Transverse colon (tissue), 4 donors: ENCODE measurements at regions not wholly inside any gene's neighbourhood (a gene's known extent, or its start where the extent isn't known, plus 50 kb on each side); places are given as distances from the start of the nearest gene placed in this dataset.

Experiments
- EP300 ChIP-seq: sonication (generic); formaldehyde crosslinking; IDR thresholded peaks from one replicate; pipeline ENCODE4 v1.6.1; 2017; ENCODE audit warnings: antibody characterized with exemption, low read depth
- POLR2AphosphoS5 ChIP-seq, 3 donors: sonication (generic); formaldehyde crosslinking; IDR thresholded peaks; one replicate each; pipeline ENCODE4 v1.6.1; 2016; ENCODE audit warnings: antibody characterized with exemption in 3 of 3
- TF ChIP-seq, protein P1 (sequence below), 5 experiments: fragments of 200-600 bp in 3 of 5; fragments of 450-650 bp in 2 of 5; sonication (generic) in 3 of 5; IDR thresholded peaks; 1 replicate in 2 of 5; 2 replicates in 3 of 5; pipeline ENCODE4 v1.5.1; 2016 to 2017; ENCODE audit warnings: antibody characterized with exemption in 5 of 5, inconsistent platforms in 3 of 5, mild to moderate bottlenecking in 2 of 5, moderate library complexity in 1 of 5

DNA sequence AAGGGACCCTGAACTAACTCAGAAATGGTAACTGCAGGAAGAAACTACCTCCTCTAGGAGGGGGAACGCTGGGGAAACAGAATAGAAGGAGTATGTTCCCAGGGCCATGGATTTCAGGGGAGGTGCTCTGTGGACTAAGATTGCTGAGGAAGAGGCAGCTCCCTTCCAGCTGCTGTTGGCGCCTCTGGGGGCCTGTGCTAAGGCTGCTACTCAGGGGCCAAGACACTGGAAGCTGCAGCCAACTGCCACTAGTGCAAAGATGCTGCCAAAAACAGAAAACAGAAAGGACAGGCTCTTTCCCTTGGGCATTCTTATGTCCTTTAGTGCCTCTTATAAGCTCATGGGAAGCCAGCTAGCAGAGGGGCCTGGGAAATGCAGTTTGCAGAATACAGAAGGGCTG lies 58.0 kb upstream of the SGIP1 start:
- TF ChIP-seq, protein P1, sequence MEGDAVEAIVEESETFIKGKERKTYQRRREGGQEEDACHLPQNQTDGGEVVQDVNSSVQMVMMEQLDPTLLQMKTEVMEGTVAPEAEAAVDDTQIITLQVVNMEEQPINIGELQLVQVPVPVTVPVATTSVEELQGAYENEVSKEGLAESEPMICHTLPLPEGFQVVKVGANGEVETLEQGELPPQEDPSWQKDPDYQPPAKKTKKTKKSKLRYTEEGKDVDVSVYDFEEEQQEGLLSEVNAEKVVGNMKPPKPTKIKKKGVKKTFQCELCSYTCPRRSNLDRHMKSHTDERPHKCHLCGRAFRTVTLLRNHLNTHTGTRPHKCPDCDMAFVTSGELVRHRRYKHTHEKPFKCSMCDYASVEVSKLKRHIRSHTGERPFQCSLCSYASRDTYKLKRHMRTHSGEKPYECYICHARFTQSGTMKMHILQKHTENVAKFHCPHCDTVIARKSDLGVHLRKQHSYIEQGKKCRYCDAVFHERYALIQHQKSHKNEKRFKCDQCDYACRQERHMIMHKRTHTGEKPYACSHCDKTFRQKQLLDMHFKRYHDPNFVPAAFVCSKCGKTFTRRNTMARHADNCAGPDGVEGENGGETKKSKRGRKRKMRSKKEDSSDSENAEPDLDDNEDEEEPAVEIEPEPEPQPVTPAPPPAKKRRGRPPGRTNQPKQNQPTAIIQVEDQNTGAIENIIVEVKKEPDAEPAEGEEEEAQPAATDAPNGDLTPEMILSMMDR (IDR thresholded peaks at IDR 0.05), result no peak
- TF ChIP-seq EP300, result no peak
- no peak for TF ChIP-seq POLR2AphosphoS5 (IDR thresholded peaks at IDR 0.05)
